Thoracic aorta (tissue), 2 donors: ENCODE measurements at regions not wholly inside any gene's neighbourhood (a gene's known extent, or its start where the extent isn't known, plus 50 kb on each side); places are given as distances from the start of the nearest gene placed in this dataset.

Experiments
- ATAC-seq: fragments of 150-250 bp; one replicate; pipeline ENCODE4 v1.8.0; 2017; ENCODE audit warnings: low read depth; ENCODE audit not compliant: insufficient number of reproducible peaks, low FRiP score
- DNase-seq: peaks from one replicate; pipeline ENCODE4 v3.0.0-alpha.2; 2020; ENCODE audit warnings: low spot score
- H3K27ac ChIP-seq, 2 donors: fragments of 200-600 bp; sonication (generic); 1 replicate in 1 of 2; 2 replicates in 1 of 2; pipeline ENCODE4 v1.5.1; 2016; ENCODE audit warnings: mild to moderate bottlenecking in 2 of 2, moderate library complexity in 2 of 2
- H3K27me3 ChIP-seq: fragments of 200-600 bp; sonication (generic); replicated peaks from 2 replicates; pipeline ENCODE4 v1.6.0; 2016; ENCODE audit warnings: mild to moderate bottlenecking; ENCODE audit not compliant: insufficient read depth
- H3K36me3 ChIP-seq: fragments of 200-600 bp; sonication (generic); one replicate; pipeline ENCODE4 v1.5.1; 2016
- H3K4me1 ChIP-seq, 2 donors: fragments of 200-600 bp; sonication (generic); 1 replicate in 1 of 2; 2 replicates in 1 of 2; pipeline versions ENCODE4 v1.5.1 to v1.6.0; 2016; ENCODE audit warnings: low read depth in 2 of 2, mild to moderate bottlenecking in 1 of 2; ENCODE audit not compliant: control insufficient read depth in 1 of 2
- H3K4me3 ChIP-seq: fragments of 200-600 bp; sonication (generic); 2 replicates; pipeline ENCODE4 v1.5.1; 2016; ENCODE audit warnings: mild to moderate bottlenecking
- H3K9me3 ChIP-seq: fragments of 200-600 bp; sonication (generic); 2 replicates; pipeline ENCODE4 v1.5.1; 2016
- TF ChIP-seq, protein P1 (sequence below): fragments of 200-600 bp; sonication (generic); IDR thresholded peaks from one replicate; pipeline ENCODE4 v1.5.1; 2019; ENCODE audit warnings: antibody characterized with exemption

DNA sequence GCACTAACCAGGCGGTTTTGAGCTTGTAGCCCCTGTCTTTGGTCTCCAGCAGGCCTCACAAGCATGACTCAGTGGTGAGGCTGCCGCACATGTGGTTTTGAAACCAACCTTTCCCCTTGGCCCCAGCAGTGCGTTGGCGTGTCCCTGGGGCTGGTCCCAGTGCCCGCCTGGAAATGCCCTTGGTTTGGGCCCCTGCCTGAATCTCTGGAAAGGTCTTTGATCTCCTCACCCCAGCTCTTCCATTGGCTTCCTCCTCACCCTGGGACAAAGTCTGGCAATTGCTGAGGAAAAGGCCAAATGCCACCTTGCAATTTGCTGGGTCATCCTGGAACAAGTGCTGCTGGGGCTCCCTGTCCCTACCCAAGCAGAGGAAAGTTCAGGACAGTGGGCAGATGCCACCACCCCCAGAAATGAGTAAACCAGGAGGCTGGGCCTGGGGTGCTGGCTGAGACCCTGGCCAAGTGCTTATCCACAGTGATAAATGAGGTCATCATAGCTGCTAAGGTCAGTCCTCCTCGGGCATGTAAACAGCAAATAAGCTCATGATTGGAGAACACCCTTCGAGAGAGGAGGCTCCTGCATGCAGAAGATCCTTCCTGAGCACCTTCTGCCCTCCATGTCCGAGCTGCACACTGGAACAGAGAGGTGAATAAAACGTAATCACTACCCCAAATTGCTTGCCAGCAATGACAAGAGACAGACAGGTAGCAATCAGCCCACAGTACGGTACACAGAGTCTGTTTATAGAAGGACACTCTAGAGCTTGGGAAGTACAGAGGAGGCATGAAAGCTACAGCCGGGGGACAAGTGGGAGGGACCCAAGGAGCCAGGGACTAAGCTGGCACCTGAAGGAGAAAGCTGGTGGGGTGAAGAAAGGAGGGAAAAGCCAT lies 98.9 kb upstream of the CPEB4 start:
- TF ChIP-seq, protein P1, sequence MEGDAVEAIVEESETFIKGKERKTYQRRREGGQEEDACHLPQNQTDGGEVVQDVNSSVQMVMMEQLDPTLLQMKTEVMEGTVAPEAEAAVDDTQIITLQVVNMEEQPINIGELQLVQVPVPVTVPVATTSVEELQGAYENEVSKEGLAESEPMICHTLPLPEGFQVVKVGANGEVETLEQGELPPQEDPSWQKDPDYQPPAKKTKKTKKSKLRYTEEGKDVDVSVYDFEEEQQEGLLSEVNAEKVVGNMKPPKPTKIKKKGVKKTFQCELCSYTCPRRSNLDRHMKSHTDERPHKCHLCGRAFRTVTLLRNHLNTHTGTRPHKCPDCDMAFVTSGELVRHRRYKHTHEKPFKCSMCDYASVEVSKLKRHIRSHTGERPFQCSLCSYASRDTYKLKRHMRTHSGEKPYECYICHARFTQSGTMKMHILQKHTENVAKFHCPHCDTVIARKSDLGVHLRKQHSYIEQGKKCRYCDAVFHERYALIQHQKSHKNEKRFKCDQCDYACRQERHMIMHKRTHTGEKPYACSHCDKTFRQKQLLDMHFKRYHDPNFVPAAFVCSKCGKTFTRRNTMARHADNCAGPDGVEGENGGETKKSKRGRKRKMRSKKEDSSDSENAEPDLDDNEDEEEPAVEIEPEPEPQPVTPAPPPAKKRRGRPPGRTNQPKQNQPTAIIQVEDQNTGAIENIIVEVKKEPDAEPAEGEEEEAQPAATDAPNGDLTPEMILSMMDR = no peak

DNA sequence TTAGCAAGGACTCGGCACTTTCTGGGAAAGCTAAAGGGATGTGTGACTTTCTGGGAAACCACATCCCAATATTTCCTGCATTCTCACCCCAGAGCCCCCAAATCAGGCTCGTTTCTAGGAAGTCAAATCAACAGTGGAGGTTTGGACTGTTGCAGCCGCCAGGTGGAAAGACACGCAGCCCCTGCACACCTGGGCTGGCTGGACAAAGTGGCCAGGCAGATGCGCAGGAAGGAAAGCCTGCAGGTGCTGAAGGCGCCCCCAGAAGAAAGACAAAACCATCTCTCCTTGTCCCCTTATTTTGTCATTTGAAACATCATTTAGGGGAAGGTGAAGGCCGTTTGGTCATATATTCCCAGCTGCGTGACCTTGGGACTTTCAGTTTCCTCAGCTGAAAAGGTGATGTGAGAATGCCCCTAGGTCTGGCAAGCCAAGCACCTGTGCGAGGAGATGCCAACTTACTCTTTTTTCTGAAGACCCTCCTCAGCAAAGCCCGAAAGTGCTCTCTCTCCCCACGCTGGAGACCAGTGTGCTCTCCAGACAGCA lies 97.9 kb upstream of the CPEB4 start:
- H3K27ac ChIP-seq = no peak overlapping the region
- ATAC-seq = no peak
- no peak overlapping the region for H3K4me3 ChIP-seq
- H3K36me3 ChIP-seq = no peaks in the 10 kb centered on the region
- H3K27me3 ChIP-seq = no peaks in the 10 kb centered on the region
- peaks cover 0 to 6% of the 10 kb centered on the region in 2 donors for H3K4me1 ChIP-seq
- no peak for DNase-seq
- H3K9me3 ChIP-seq = no peaks in the 10 kb centered on the region
- TF ChIP-seq, protein P1 = no peak

More for the DNA sequence above, 98.9 kb upstream of the CPEB4 start:
- Histone ChIP-seq H3K27me3 (no peaks in the 10 kb centered on the region), H3K9me3 (no peaks in the 10 kb centered on the region), H3K27ac (no peak overlapping the region), H3K36me3 (no peaks in the 10 kb centered on the region), H3K4me1 (peaks cover 0 to 6% of the 10 kb centered on the region in 2 donors), H3K4me3 (no peak overlapping the region)
- ATAC-seq = no peak
- no peak for DNase-seq

GRCh38 chr5:173790836-173791546 lies 97.2 kb upstream of the CPEB4 start:
- Histone ChIP-seq H3K4me1 (peaks cover 0 to 6% of the 10 kb centered on the region in 2 donors), H3K9me3 (no peaks in the 10 kb centered on the region), H3K36me3 (no peaks in the 10 kb centered on the region), H3K27ac (no peak overlapping the region), H3K27me3 (no peaks in the 10 kb centered on the region), H3K4me3 (no peak overlapping the region)
- DNase-seq (no peak), ATAC-seq (no peak)
- TF ChIP-seq, protein P1 = no peak

DNA sequence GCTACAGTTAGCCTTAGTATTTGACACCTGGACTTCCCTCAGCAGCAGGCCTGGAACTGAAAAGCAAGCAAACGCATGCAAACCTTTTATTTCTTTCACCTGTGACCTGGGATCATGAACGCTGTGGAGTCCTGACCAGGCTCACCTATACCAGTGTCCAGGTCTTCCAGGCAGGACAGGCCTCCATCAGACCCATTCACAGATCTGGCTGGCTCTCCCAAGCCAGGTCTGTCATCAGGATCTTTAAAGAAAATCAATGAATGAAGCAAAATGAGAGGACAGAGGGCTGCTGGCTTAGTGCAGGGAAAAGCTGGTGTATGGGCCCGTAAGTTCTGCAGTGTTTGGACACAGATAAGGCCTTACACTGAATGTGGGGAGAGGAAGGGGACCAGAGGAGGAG lies 96.3 kb upstream of the CPEB4 start:
- Histone ChIP-seq H3K27me3 (no peaks in the 10 kb centered on the region), H3K4me3 (no peak overlapping the region), H3K4me1 (peaks cover 0 to 6% of the 10 kb centered on the region in 2 donors), H3K9me3 (no peaks in the 10 kb centered on the region), H3K36me3 (no peaks in the 10 kb centered on the region), H3K27ac (no peak overlapping the region)
- DNase-seq (no peak), ATAC-seq (no peak)
- TF ChIP-seq, protein P1 = no peak
